CD14-positive monocyte (primary cell): ENCODE measurements at regions not wholly inside any gene's neighbourhood (a gene's known extent, or its start where the extent isn't known, plus 50 kb on each side); places are given as distances from the start of the nearest gene placed in this dataset.

ENCODE experiments used
- DNase-seq, 3 donors: peaks; one replicate each; pipeline ENCODE4 v3.0.0-alpha.2; 2011 to 2022
- H2AFZ ChIP-seq: 2 replicates; pipeline ENCODE4 v1.6.0; 2012; ENCODE audit warnings: mild to moderate bottlenecking, low read depth, low read length, inconsistent platforms; ENCODE audit not compliant: insufficient read depth, poor library complexity, severe bottlenecking
- H3K27ac ChIP-seq, 2 donors: 1 replicate in 1 of 2; 2 replicates in 1 of 2; pipeline ENCODE4 v1.5.1; 2012 to 2013; ENCODE audit warnings: low read length in 2 of 2, control low read depth in 1 of 2, inconsistent platforms in 1 of 2, low read depth in 1 of 2, mild to moderate bottlenecking in 1 of 2
- H3K27me3 ChIP-seq, 2 donors: one replicate each; pipeline versions ENCODE4 v1.6.0 to v1.6.1; 2011 to 2013; ENCODE audit warnings: low read length in 2 of 2; ENCODE audit not compliant: control insufficient read depth in 2 of 2, insufficient read depth in 2 of 2
- H3K36me3 ChIP-seq, 2 donors: replicated peaks in 1 of 2; 1 replicate in 1 of 2; 2 replicates in 1 of 2; pipeline versions ENCODE4 v1.5.1 to v1.6.1; 2012 to 2013; ENCODE audit warnings: low read length in 2 of 2, control low read depth in 1 of 2, inconsistent platforms in 1 of 2, mild to moderate bottlenecking in 1 of 2; ENCODE audit not compliant: insufficient read depth in 2 of 2, control insufficient read depth in 1 of 2
- H3K4me1 ChIP-seq, 2 donors: 1 replicate in 1 of 2; 2 replicates in 1 of 2; pipeline versions ENCODE4 v1.5.1 to v1.6.1; 2012 to 2013; ENCODE audit warnings: low read length in 2 of 2, control low read depth in 1 of 2, inconsistent platforms in 1 of 2, mild to moderate bottlenecking in 1 of 2, moderate library complexity in 1 of 2; ENCODE audit not compliant: insufficient read depth in 2 of 2, control insufficient read depth in 1 of 2
- H3K4me2 ChIP-seq: replicated peaks from 2 replicates; pipeline ENCODE3; 2012; ENCODE audit warnings: low read length, moderate library complexity, mild to moderate bottlenecking; ENCODE audit not compliant: poor library complexity, severe bottlenecking; ENCODE audit errors: extremely low read depth
- H3K4me3 ChIP-seq, 3 experiments: fragments of 200-600 bp in 1 of 3; sonication (generic) in 1 of 3; replicated peaks in 1 of 3; 1 replicate in 2 of 3; 2 replicates in 1 of 3; pipeline ENCODE4 v1.5.1; 2011 to 2013; ENCODE audit warnings: low read length in 3 of 3, mild to moderate bottlenecking in 3 of 3, control low read depth in 2 of 3, low read depth in 2 of 3, inconsistent platforms in 1 of 3, moderate library complexity in 1 of 3
- H3K79me2 ChIP-seq: 2 replicates; pipeline ENCODE4 v1.6.0; 2012; ENCODE audit warnings: mild to moderate bottlenecking, control low read depth, inconsistent platforms, low read length, moderate library complexity; ENCODE audit not compliant: insufficient read depth
- H3K9ac ChIP-seq: 2 replicates; pipeline ENCODE4 v1.6.0; 2017; ENCODE audit warnings: low read length, mild to moderate bottlenecking; ENCODE audit not compliant: insufficient read depth, poor library complexity, severe bottlenecking
- H3K9me3 ChIP-seq, 2 donors: replicated peaks in 1 of 2; 1 replicate in 1 of 2; 2 replicates in 1 of 2; pipeline versions ENCODE4 v1.5.1 to v1.6.1; 2012 to 2013; ENCODE audit warnings: low read length in 2 of 2, control low read depth in 1 of 2; ENCODE audit not compliant: control insufficient read depth in 1 of 2, insufficient read depth in 1 of 2
- H4K20me1 ChIP-seq: 2 replicates; pipeline ENCODE4 v1.6.0; 2012; ENCODE audit warnings: mild to moderate bottlenecking, low read length, control low read depth, moderate library complexity; ENCODE audit not compliant: insufficient read depth
- H3K27ac Mint-ChIP-seq, 7 donors: one replicate each; pipeline ENCODE4 v1.8.0; 2020; ENCODE audit warnings: mild to moderate bottlenecking in 7 of 7, mixed read lengths in 7 of 7, moderate library complexity in 6 of 7, inconsistent platforms in 2 of 7
- H3K27me3 Mint-ChIP-seq, 3 donors: one replicate each; pipeline ENCODE4 v1.8.0; 2021 to 2022; ENCODE audit warnings: low read depth in 3 of 3, mild to moderate bottlenecking in 3 of 3, mixed read lengths in 3 of 3, moderate library complexity in 3 of 3, inconsistent platforms in 1 of 3
- H3K36me3 Mint-ChIP-seq, 2 donors: one replicate each; pipeline ENCODE4 v1.8.0; 2020; ENCODE audit warnings: mixed read lengths in 2 of 2, inconsistent platforms in 1 of 2, mild to moderate bottlenecking in 1 of 2
- H3K4me1 Mint-ChIP-seq: one replicate; pipeline ENCODE4 v1.8.0; 2020; ENCODE audit warnings: mild to moderate bottlenecking, mixed read lengths
- H3K4me3 Mint-ChIP-seq, 2 donors: one replicate each; pipeline ENCODE4 v1.8.0; 2020; ENCODE audit warnings: mild to moderate bottlenecking in 2 of 2, mixed read lengths in 2 of 2, moderate library complexity in 1 of 2
- H3K9me3 Mint-ChIP-seq, 7 donors: one replicate each; pipeline ENCODE4 v1.8.0; 2020 to 2022; ENCODE audit warnings: mixed read lengths in 7 of 7, mild to moderate bottlenecking in 6 of 7, moderate library complexity in 6 of 7, inconsistent platforms in 2 of 7
- CTCF ChIP-seq: fragments of 200-600 bp; IDR thresholded peaks from one replicate; pipeline ENCODE4 v1.8.0; 2022; ENCODE audit warnings: antibody characterized with exemption, mild to moderate bottlenecking
- WGBS: methylation state at CpG from one replicate; pipeline ENCODE4 v1.1.5; 2013; ENCODE audit warnings: missing lambda C conversion rate; ENCODE audit not compliant: insufficient coverage; 5-methylcytosine and 5-hydroxymethylcytosine counted together
- intact Hi-C, 2 donors: fragments of 100-400 bp; cut with micrococcal nuclease; formaldehyde crosslinking; loops; one replicate each; pipeline versions ENCODE4 v1.15.0 to v1.15.1; 2023

GRCh38 chr3:168394439-168394838, 298.7 kb upstream of the GOLIM4 start:
- intact Hi-C loops: no loop called here
- TF ChIP-seq CTCF: no peak
- H3K4me1 ChIP-seq: no peaks in the 10 kb centered on the region

DNA sequence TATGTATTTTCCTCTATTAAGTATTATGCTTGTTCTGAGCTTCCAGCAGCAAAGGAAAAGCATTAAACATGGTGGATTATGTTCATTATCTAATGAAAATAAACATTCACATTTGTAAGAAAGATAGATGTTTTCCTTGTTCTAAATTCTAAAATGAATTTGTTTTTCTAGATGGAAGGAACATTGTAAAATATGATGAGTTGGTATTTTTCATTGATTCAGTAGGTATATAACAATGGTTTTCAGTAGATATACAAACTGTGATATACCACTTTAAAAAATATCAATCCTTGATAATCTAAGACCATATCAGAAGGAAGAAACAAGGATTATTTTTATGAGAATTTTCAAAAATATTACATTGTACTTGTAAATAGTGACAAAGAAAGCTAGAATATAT, 290.6 kb upstream of the GOLIM4 start:
- H3K36me3 ChIP-seq: no peaks in the 10 kb centered on the region
- no peak overlapping the region for H3K4me3 Mint-ChIP-seq
- no peak overlapping the region for H3K27ac Mint-ChIP-seq
- H3K27ac ChIP-seq: no peak overlapping the region
- H3K27me3 ChIP-seq: no peaks in the 10 kb centered on the region
- no peaks in the 10 kb centered on the region for H3K79me2 ChIP-seq
- no peak overlapping the region for H3K4me3 ChIP-seq
- peaks cover 0 to 2% (median 0%) of the 10 kb centered on the region in 3 donors for H3K27me3 Mint-ChIP-seq
- no peaks in the 10 kb centered on the region for H3K36me3 Mint-ChIP-seq
- H3K4me1 Mint-ChIP-seq: no peaks in the 10 kb centered on the region
- no peak overlapping the region for H2AFZ ChIP-seq
- H3K9me3 ChIP-seq: peaks cover 10 to 12% of the 10 kb centered on the region in 2 donors
- DNase-seq: no peak
- no peaks in the 10 kb centered on the region for H3K4me1 ChIP-seq
- no peaks in the 10 kb centered on the region for H4K20me1 ChIP-seq
- intact Hi-C loops: no loop called here
- no peak for TF ChIP-seq CTCF
- H3K9ac ChIP-seq: no peak overlapping the region
- no peak overlapping the region for H3K4me2 ChIP-seq
- peaks cover 3 to 21% (median 7%) of the 10 kb centered on the region in 7 donors for H3K9me3 Mint-ChIP-seq

More at GRCh38 chr3:168394439-168394838, 298.7 kb upstream of the GOLIM4 start:
- Histone ChIP-seq H3K27me3 (no peaks in the 10 kb centered on the region), H4K20me1 (no peaks in the 10 kb centered on the region), H3K9me3 (no peaks in the 10 kb centered on the region), H3K4me3 (no peak overlapping the region), H3K4me2 (no peak overlapping the region), H3K36me3 (no peaks in the 10 kb centered on the region), H2AFZ (no peak overlapping the region), H3K9ac (no peak overlapping the region), H3K27ac (no peak overlapping the region), H3K79me2 (no peaks in the 10 kb centered on the region)
- DNase-seq: no peak
- no peaks in the 10 kb centered on the region for H3K36me3 Mint-ChIP-seq
- peaks cover 0 to 5% (median 0%) of the 10 kb centered on the region in 7 donors for H3K9me3 Mint-ChIP-seq
- no peak overlapping the region for H3K27ac Mint-ChIP-seq
- 86% methylated on average over 1 of the region's 2 CpGs for WGBS
- no peaks in the 10 kb centered on the region for H3K4me1 Mint-ChIP-seq
- H3K4me3 Mint-ChIP-seq: no peak overlapping the region
- H3K27me3 Mint-ChIP-seq: no peaks in the 10 kb centered on the region
